IMR-90 (cell line): ENCODE measurements at regions not wholly inside any gene's neighbourhood (a gene's known extent, or its start where the extent isn't known, plus 50 kb on each side); places are given as distances from the start of the nearest gene placed in this dataset.
A peak's percentile ranks its signal among the peaks of the same experiment; 100 is the strongest.

Experiments
- ATAC-seq: fragments of 200-7000 bp; cut with Tn5 transposase; 2 replicates; pipeline ENCODE4 v1.9.1; 2020; ENCODE audit warnings: low read depth, mild to moderate bottlenecking, moderate library complexity
- BruUV-seq: library from RNA; stranded (reverse); fragments of 400-500 nt; replicated peaks from 2 replicates; lab custom pipeline; 2021; lab: Mats Ljungman, UMichigan
- CTCF ChIA-PET: fragments of 300-600 bp; formaldehyde crosslinking; extraction: SDS; loops from one replicate; lab custom pipeline; 2021; ENCODE audit warnings: antibody characterized with exemption; lab: Yijun Ruan, JAX
- POLR2A ChIA-PET: fragments of 300-600 bp; sonication (Branson Sonifier 250); formaldehyde crosslinking; loops from one replicate; lab custom pipeline; 2022; ENCODE audit warnings: antibody characterized with exemption; ENCODE audit not compliant: unreplicated experiment; lab: Charles Lee
- DNase-seq: peaks from one replicate; pipeline ENCODE4 v3.0.0; 2013
- H2AFZ ChIP-seq: replicated peaks from 2 replicates; pipeline ENCODE3; 2013; ENCODE audit warnings: low read length, mild to moderate bottlenecking; ENCODE audit not compliant: poor library complexity
- H2AK5ac ChIP-seq: 2 replicates; pipeline ENCODE4 v1.6.1; 2013; ENCODE audit warnings: low read depth, low read length, inconsistent platforms
- H2AK9ac ChIP-seq: replicated peaks from 2 replicates; pipeline ENCODE3; 2013; ENCODE audit warnings: mild to moderate bottlenecking, low read depth, low read length, moderate library complexity; ENCODE audit not compliant: poor library complexity
- H2BK120ac ChIP-seq: 2 replicates; pipeline ENCODE4 v1.6.1; 2013; ENCODE audit warnings: low read depth, low read length, inconsistent platforms
- H2BK15ac ChIP-seq: 3 replicates; pipeline ENCODE4 v1.6.1; 2013; ENCODE audit warnings: low read depth, low read length, inconsistent platforms
- H2BK20ac ChIP-seq: 2 replicates; pipeline ENCODE4 v1.6.1; 2013; ENCODE audit warnings: low read depth, mild to moderate bottlenecking, inconsistent platforms, low read length, moderate library complexity
- H2BK5ac ChIP-seq: 2 replicates; pipeline ENCODE4 v1.6.1; 2013; ENCODE audit warnings: mild to moderate bottlenecking, low read depth, low read length, inconsistent platforms; ENCODE audit not compliant: poor library complexity, severe bottlenecking
- H3K14ac ChIP-seq: replicated peaks from 2 replicates; pipeline ENCODE4 v1.6.1; 2013; ENCODE audit warnings: low read depth, low read length, inconsistent platforms
- H3K18ac ChIP-seq: 2 replicates; pipeline ENCODE4 v1.6.1; 2013; ENCODE audit warnings: low read depth, low read length, control low read depth
- H3K23ac ChIP-seq: 2 replicates; pipeline ENCODE4 v1.6.1; 2013; ENCODE audit warnings: low read depth, low read length, inconsistent platforms
- H3K27ac ChIP-seq: 2 replicates; pipeline ENCODE4 v1.5.1; 2013; ENCODE audit warnings: mild to moderate bottlenecking, control low read depth, low read length; ENCODE audit not compliant: insufficient read depth
- H3K27me3 ChIP-seq: 2 replicates; pipeline ENCODE4 v1.6.1; 2013; ENCODE audit warnings: low read length; ENCODE audit not compliant: control insufficient read depth, insufficient read depth
- H3K36me3 ChIP-seq: 2 replicates; pipeline ENCODE4 v1.6.1; 2013; ENCODE audit warnings: low read length, mixed read lengths; ENCODE audit not compliant: control insufficient read depth, insufficient read depth
- H3K4ac ChIP-seq: 2 replicates; pipeline ENCODE4 v1.6.1; 2013; ENCODE audit warnings: low read depth, low read length, inconsistent platforms
- H3K4me1 ChIP-seq: 2 replicates; pipeline ENCODE4 v1.6.1; 2013; ENCODE audit warnings: low read length, mixed read lengths; ENCODE audit not compliant: control insufficient read depth, insufficient read depth
- H3K4me2 ChIP-seq: 2 replicates; pipeline ENCODE4 v1.6.1; 2013; ENCODE audit warnings: low read depth, mild to moderate bottlenecking, control low read depth, low read length, moderate library complexity
- H3K4me3 ChIP-seq: 2 replicates; pipeline ENCODE4 v1.5.1; 2013; ENCODE audit warnings: low read depth, mild to moderate bottlenecking, control low read depth, low read length, moderate library complexity; ENCODE audit not compliant: insufficient read depth
- H3K56ac ChIP-seq: 2 replicates; pipeline ENCODE4 v1.6.1; 2013; ENCODE audit warnings: low read length, inconsistent platforms; ENCODE audit not compliant: insufficient read depth; ENCODE audit errors: extremely low read depth
- H3K79me1 ChIP-seq, 2 experiments: 2 replicates each; pipeline ENCODE4 v1.6.1; 2013; ENCODE audit warnings: low read length in 2 of 2, inconsistent platforms in 1 of 2, low read depth in 1 of 2
- H3K9ac ChIP-seq: 2 replicates; pipeline ENCODE4 v1.6.1; 2013; ENCODE audit warnings: low read depth, low read length, control low read depth
- H3K9me1 ChIP-seq: 2 replicates; pipeline ENCODE4 v1.6.1; 2013; ENCODE audit warnings: low read length, inconsistent platforms; ENCODE audit not compliant: insufficient read depth
- H3K9me3 ChIP-seq: 2 replicates; pipeline ENCODE4 v1.6.1; 2013; ENCODE audit warnings: low read length; ENCODE audit not compliant: control insufficient read depth, insufficient read depth
- H4K20me1 ChIP-seq: 2 replicates; pipeline ENCODE4 v1.6.1; 2013; ENCODE audit warnings: low read length, inconsistent platforms; ENCODE audit not compliant: insufficient read depth
- H4K5ac ChIP-seq: 2 replicates; pipeline ENCODE4 v1.6.1; 2013; ENCODE audit warnings: mild to moderate bottlenecking, low read depth, low read length, control low read depth
- H4K8ac ChIP-seq, 2 experiments: 2 replicates each; pipeline ENCODE4 v1.6.1; 2013; ENCODE audit warnings: low read depth in 2 of 2, low read length in 2 of 2, control low read depth in 1 of 2, inconsistent platforms in 1 of 2
- H4K91ac ChIP-seq: 2 replicates; pipeline ENCODE4 v1.6.1; 2013; ENCODE audit warnings: low read depth, low read length, inconsistent platforms; ENCODE audit not compliant: insufficient read depth
- BHLHE40 ChIP-seq: fragments of 150-350 bp; IDR thresholded peaks from 2 replicates; pipeline ENCODE4 v1.6.1; 2016; ENCODE audit warnings: mild to moderate bottlenecking, low read depth, low read length
- CEBPB ChIP-seq: IDR thresholded peaks from 2 replicates; pipeline ENCODE4 v1.6.1; 2012; ENCODE audit warnings: low read depth, low read length, improper control_type of control experiment
- ELK1 ChIP-seq: fragments of 150-350 bp; IDR thresholded peaks from 2 replicates; pipeline ENCODE4 v1.6.1; 2016; ENCODE audit warnings: low read depth, mild to moderate bottlenecking, low read length, moderate library complexity, borderline replicate concordance
- FOS ChIP-seq: fragments of 150-350 bp; IDR thresholded peaks from 2 replicates; pipeline ENCODE4 v1.6.1; 2016; ENCODE audit warnings: low read depth, low read length
- MAFK ChIP-seq: IDR thresholded peaks from 2 replicates; pipeline ENCODE4 v1.6.1; 2012; ENCODE audit warnings: low read depth, low read length, improper control_type of control experiment
- MXI1 ChIP-seq: IDR thresholded peaks from 2 replicates; pipeline ENCODE4 v1.6.1; 2012; ENCODE audit warnings: low read depth, mild to moderate bottlenecking, low read length, moderate library complexity, borderline replicate concordance
- RAD21 ChIP-seq: IDR thresholded peaks from 2 replicates; pipeline ENCODE4 v1.6.1; 2012; ENCODE audit warnings: low read length, improper control_type of control experiment
- RFX5 ChIP-seq: IDR thresholded peaks from 2 replicates; pipeline ENCODE4 v1.8.0; 2012; ENCODE audit warnings: low read depth, mild to moderate bottlenecking, low read length, moderate library complexity
- WGBS, 2 experiments: methylation state at CpG; one replicate each; pipeline versions ENCODE4 v1.1.5 to v1.1.7; 2013; ENCODE audit warnings: missing lambda C conversion rate in 2 of 2; ENCODE audit not compliant: insufficient read length in 1 of 2; ENCODE audit errors: extremely low coverage in 2 of 2; 5-methylcytosine and 5-hydroxymethylcytosine counted together
- dilution Hi-C: fragments of 300-500 bp; cut with HindIII; formaldehyde crosslinking; loops from one replicate; pipeline ENCODE4 v1.14.3; 2018; ENCODE audit warnings: low sequenced_read_pairs; ENCODE audit not compliant: unreplicated experiment
- in situ Hi-C: fragments of 300-500 bp; cut with MboI; formaldehyde crosslinking; loops from 3 replicates; pipeline ENCODE4 v1.14.3; 2019; ENCODE audit warnings: low sequenced_read_pairs, inconsistent platforms, mixed read lengths
- intact Hi-C: fragments of 100-400 bp; cut with micrococcal nuclease; formaldehyde crosslinking; loops from 2 replicates; pipeline ENCODE4 v1.10.0; 2022
- TF ChIP-seq, protein P1 (sequence below): conservative IDR thresholded peaks from 2 replicates; pipeline ENCODE4 v1.5.1; 2012; ENCODE audit warnings: mild to moderate bottlenecking, low read depth, low read length, improper control_type of control experiment

GRCh38 chr9:115411993-115412452 is 294.1 kb upstream of the TNC start:
- H3K27ac ChIP-seq, result peak overlapping the region; percentile 86
- H2BK5ac ChIP-seq, result peak overlapping the region; percentile 92
- ChIA-PET POLR2A (no interaction called here), CTCF (interaction anchor here (1.4 kb wide), 1 partner anchor 10 kb away, joined by 3 read pairs; no protein-coding TSS in a partner anchor)
- H3K4ac ChIP-seq, result peak overlapping the region; percentile 17; the same call in 1 of the 2 replicates
- H2BK120ac ChIP-seq, result peak overlapping the region; percentile 35; the same call in 1 of the 2 replicates
- H3K36me3 ChIP-seq, result no peaks in the 10 kb centered on the region
- no peak overlapping the region for H3K4me3 ChIP-seq
- peak overlapping the region; percentile 58; the same call in 1 of the 2 replicates for H3K14ac ChIP-seq
- no peak overlapping the region for H2AK5ac ChIP-seq
- BruUV-seq, result no TSS peak
- dilution Hi-C loops, result no loop called here
- peak overlapping the region; percentile 24; the same call in 1 of the 2 replicates for H3K56ac ChIP-seq
- peak overlapping the region; percentile 86; the same call in 1 of the 2 replicates for H3K18ac ChIP-seq
- no peaks in the 10 kb centered on the region for H3K27me3 ChIP-seq
- no peak overlapping the region for H2AFZ ChIP-seq
- no peak overlapping the region for H3K23ac ChIP-seq
- peak overlapping the region; percentile 70; the same call in 1 of the 2 replicates for H4K5ac ChIP-seq
- intact Hi-C loops, result no loop called here
- H4K20me1 ChIP-seq, result no peaks in the 10 kb centered on the region
- no peak overlapping the region for H3K9ac ChIP-seq
- H2AK9ac ChIP-seq, result no peak overlapping the region
- WGBS, 2 experiments, result no CpG with 5 or more reads among the region's 2 CpGs
- peak overlapping the region; percentile 16 to 44; a peak in 2 of 4 replicates for H4K8ac ChIP-seq
- H4K91ac ChIP-seq, result no peak overlapping the region
- TF ChIP-seq BHLHE40 (no peak), MAFK (no peak), RAD21 (no peak), CEBPB (no peak), ELK1 (no peak), RFX5 (no peak), MXI1 (no peak), FOS (peak; percentile 42; the same call in 1 of the 2 replicates)
- TF ChIP-seq, protein P1, sequence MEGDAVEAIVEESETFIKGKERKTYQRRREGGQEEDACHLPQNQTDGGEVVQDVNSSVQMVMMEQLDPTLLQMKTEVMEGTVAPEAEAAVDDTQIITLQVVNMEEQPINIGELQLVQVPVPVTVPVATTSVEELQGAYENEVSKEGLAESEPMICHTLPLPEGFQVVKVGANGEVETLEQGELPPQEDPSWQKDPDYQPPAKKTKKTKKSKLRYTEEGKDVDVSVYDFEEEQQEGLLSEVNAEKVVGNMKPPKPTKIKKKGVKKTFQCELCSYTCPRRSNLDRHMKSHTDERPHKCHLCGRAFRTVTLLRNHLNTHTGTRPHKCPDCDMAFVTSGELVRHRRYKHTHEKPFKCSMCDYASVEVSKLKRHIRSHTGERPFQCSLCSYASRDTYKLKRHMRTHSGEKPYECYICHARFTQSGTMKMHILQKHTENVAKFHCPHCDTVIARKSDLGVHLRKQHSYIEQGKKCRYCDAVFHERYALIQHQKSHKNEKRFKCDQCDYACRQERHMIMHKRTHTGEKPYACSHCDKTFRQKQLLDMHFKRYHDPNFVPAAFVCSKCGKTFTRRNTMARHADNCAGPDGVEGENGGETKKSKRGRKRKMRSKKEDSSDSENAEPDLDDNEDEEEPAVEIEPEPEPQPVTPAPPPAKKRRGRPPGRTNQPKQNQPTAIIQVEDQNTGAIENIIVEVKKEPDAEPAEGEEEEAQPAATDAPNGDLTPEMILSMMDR, result no peak
- H3K9me3 ChIP-seq, result no peaks in the 10 kb centered on the region; the same call in 1 of the 2 replicates
- H3K79me1 ChIP-seq, result no peaks in the 10 kb centered on the region
- in situ Hi-C loops, result no loop called here
- peak; percentile 83 for DNase-seq
- peak overlapping the region; percentile 63; the same call in 2 of the 3 replicates for H2BK15ac ChIP-seq
- H3K9me1 ChIP-seq, result 0 out of 2 replicates have a peak, but pooled peaks cover 4% of the 10 kb centered on the region
- peak overlapping the region; percentile 9; the same call in 1 of the 2 replicates for H2BK20ac ChIP-seq
- ATAC-seq, result peak; percentile 85
- peaks cover 12% of the 10 kb centered on the region for H3K4me1 ChIP-seq
- peak overlapping the region; percentile 84; the same call in 1 of the 2 replicates for H3K4me2 ChIP-seq
